ENCODE measurements at regions not wholly inside any gene's neighbourhood (a gene's known extent, or its start where the extent isn't known, plus 50 kb on each side); places are given as distances from the start of the nearest gene placed in this dataset.

DNA sequence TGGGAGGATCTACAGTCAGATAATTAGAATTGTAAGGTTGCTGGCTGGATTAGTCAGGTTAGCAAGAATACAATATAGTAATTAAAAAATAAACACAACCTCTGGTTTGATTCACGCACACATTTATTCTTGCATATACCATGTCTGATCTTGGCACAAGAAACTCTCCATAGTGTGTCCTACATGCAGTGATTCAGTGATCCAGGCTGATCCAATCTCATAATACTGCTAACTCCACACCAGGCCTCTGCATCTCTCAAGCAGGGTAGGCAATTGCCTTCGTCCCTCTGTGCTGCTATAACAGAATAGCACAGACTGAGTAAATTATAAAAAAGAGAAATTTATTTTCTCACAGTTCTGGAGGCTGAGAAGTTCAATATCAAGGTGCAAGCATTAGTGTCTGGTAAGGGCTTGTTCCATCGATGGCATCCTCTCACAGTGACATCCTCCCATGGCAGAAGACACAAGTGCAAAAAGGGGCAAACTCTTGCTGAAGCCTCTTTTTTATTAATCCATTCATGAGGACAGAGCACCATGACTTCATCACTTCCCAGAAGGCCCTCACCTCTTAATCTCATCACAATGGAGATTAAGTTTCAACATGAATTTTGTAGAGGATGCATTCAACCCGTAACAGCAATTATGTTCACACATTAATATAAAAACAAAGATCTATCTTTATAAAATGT lies 741.0 kb upstream of the NCAM2 start:
- intact Hi-C loops (cut with DNase I; ENCODE audit: low total_unique reads): no loop called here
- TF ChIP-seq POLR2A (IDR thresholded peaks at IDR 0.05) (no peak), POLR2AphosphoS5 (IDR thresholded peaks at IDR 0.05) (no peak)
- TF ChIP-seq, protein P1, sequence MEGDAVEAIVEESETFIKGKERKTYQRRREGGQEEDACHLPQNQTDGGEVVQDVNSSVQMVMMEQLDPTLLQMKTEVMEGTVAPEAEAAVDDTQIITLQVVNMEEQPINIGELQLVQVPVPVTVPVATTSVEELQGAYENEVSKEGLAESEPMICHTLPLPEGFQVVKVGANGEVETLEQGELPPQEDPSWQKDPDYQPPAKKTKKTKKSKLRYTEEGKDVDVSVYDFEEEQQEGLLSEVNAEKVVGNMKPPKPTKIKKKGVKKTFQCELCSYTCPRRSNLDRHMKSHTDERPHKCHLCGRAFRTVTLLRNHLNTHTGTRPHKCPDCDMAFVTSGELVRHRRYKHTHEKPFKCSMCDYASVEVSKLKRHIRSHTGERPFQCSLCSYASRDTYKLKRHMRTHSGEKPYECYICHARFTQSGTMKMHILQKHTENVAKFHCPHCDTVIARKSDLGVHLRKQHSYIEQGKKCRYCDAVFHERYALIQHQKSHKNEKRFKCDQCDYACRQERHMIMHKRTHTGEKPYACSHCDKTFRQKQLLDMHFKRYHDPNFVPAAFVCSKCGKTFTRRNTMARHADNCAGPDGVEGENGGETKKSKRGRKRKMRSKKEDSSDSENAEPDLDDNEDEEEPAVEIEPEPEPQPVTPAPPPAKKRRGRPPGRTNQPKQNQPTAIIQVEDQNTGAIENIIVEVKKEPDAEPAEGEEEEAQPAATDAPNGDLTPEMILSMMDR (IDR thresholded peaks at IDR 0.05 in 8 of 11, conservative IDR thresholded peaks at IDR 0.05 in 3 of 11): no peak

DNA sequence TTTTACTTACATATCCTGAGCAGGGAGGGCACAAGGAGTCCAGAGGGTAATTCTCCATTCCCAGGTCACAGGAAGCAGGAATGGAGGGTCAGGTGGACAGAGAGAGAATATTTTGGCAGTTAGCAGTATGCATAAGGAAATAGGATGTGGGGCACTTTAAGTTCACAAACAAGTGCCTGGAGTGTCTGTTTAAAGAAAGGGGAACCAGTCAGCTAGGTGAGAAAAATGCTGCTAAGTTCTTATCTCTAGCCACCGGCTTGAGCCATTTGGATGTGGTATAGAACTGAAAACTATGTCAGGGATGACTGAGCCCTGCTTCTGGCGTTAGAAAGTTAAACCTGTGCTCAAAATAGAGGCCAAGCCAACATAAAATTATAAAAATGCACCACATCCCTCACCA lies 739.7 kb upstream of the NCAM2 start:
- no peak for DNase-seq
- 7 to 20% (median 12%) methylated on average over 2 of the region's 2 CpGs for WGBS, 5 donors

More for the DNA sequence above, 741.0 kb upstream of the NCAM2 start:
- Histone ChIP-seq H3K27me3 (replicated peaks in 1 of 7) (no peaks in the 10 kb centered on the region), H3K4me3 (no peak overlapping the region), H3K4me1 (no peaks in the 10 kb centered on the region), H3K36me3 (no peaks in the 10 kb centered on the region), H3K27ac (no peak overlapping the region), H3K9me3 (no peaks in the 10 kb centered on the region)
- WGBS, 5 donors: 35 to 55% (median 43%) methylated on average over 4 of the region's 4 CpGs
- DNase-seq: no peak

DNA sequence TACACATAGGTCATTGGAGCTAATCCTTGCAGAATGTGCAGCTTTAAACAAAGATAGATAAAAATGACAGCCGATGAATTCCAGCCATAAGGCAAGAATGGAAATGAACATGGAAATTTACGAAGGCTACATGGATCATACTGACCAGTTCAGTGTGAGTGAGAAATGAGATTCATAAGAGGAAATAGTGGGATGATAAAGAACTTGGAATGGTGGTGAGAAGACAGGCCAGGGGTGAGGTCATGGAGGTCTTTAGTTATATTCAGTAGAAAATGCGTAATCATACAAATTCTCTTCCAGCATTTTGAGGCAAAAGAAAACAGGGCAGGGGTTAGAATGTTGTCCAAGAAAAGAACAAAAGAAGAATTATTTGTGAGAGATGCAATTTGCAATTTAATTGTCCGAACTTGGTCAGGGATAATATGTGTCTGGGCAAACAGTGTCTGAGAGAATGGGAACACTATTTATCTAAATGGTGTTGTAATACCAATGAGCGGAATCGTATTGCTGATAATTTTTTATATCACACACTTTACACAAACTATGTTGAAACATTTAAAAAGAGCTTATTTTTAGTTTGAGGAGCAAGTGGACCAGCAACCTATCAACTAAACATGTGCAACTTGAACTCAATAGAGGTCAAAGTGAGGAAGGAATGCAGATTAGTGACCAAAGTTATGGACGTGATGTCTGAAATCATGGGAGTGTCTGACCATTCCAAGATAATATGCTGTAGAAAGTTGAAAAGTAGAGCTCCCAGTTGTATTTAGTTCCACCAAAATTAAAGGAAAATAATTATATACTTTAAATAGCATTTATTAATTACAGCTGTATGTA lies 739.0 kb upstream of the NCAM2 start:
- TF ChIP-seq, protein P1 (IDR thresholded peaks at IDR 0.05 in 8 of 11, conservative IDR thresholded peaks at IDR 0.05 in 3 of 11): no peak
- TF ChIP-seq POLR2A (IDR thresholded peaks at IDR 0.05) (no peak), POLR2AphosphoS5 (IDR thresholded peaks at IDR 0.05) (no peak)
- DNase-seq: no peak
- Histone ChIP-seq H3K36me3 (no peaks in the 10 kb centered on the region), H3K4me3 (no peak overlapping the region), H3K27me3 (replicated peaks in 1 of 7) (no peaks in the 10 kb centered on the region), H3K9me3 (peaks cover 0 to 3% (median 0%) of the 10 kb centered on the region in 8 donors), H3K4me1 (no peaks in the 10 kb centered on the region), H3K27ac (no peak overlapping the region)
- WGBS, 5 donors: 80 to 91% (median 83%) methylated on average over 7 of the region's 7 CpGs
- intact Hi-C loops (cut with DNase I; ENCODE audit: low total_unique reads): no loop called here

More for the DNA sequence above, 739.7 kb upstream of the NCAM2 start:
- peaks cover 0 to 3% (median 0%) of the 10 kb centered on the region in 8 donors for H3K9me3 ChIP-seq
- no peaks in the 10 kb centered on the region for H3K4me1 ChIP-seq
- no peaks in the 10 kb centered on the region for H3K27me3 ChIP-seq (replicated peaks in 1 of 7)
- H3K4me3 ChIP-seq: no peak overlapping the region
- H3K27ac ChIP-seq: no peak overlapping the region
- TF ChIP-seq POLR2A (IDR thresholded peaks at IDR 0.05) (no peak), POLR2AphosphoS5 (IDR thresholded peaks at IDR 0.05) (no peak)
- TF ChIP-seq, protein P1 (IDR thresholded peaks at IDR 0.05 in 8 of 11, conservative IDR thresholded peaks at IDR 0.05 in 3 of 11): no peak
- intact Hi-C loops (cut with DNase I; ENCODE audit: low total_unique reads): no loop called here
- H3K36me3 ChIP-seq: no peaks in the 10 kb centered on the region

DNA sequence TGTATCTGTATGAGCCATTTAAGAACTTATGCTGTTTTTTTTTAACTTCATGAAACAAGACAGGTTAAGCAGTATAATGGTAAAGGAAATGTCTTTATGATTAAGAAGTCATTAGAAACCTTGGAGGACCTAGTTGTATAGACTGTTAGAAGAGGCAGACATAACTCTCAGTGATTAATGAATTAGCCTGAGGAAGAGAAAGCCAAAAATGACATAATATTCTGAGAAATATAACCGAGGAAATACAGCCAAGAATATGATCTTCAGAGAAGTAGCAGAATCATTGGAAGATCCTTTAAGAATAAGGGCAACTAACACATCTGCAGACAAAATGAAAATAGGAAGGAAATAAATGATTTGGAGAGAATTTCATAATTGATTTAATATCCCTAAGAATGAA lies 738.1 kb upstream of the NCAM2 start:
- no peaks in the 10 kb centered on the region for H3K4me1 ChIP-seq
- DNase-seq: no peak
- H3K36me3 ChIP-seq: no peaks in the 10 kb centered on the region
- no peak overlapping the region for H3K4me3 ChIP-seq
- TF ChIP-seq POLR2A (IDR thresholded peaks at IDR 0.05) (no peak), POLR2AphosphoS5 (IDR thresholded peaks at IDR 0.05) (no peak)
- TF ChIP-seq, protein P1 (IDR thresholded peaks at IDR 0.05 in 8 of 11, conservative IDR thresholded peaks at IDR 0.05 in 3 of 11): no peak
- 30 to 49% (median 38%) methylated on average over 1 of the region's 1 CpG for WGBS, 5 donors
- no peaks in the 10 kb centered on the region for H3K27me3 ChIP-seq (replicated peaks in 1 of 7)
- intact Hi-C loops (cut with DNase I; ENCODE audit: low total_unique reads): no loop called here
- peaks cover 0 to 3% (median 0%) of the 10 kb centered on the region in 8 donors for H3K9me3 ChIP-seq
- H3K27ac ChIP-seq: no peak overlapping the region
